ENCODE measurements at regions not wholly inside any gene's neighbourhood (a gene's known extent, or its start where the extent isn't known, plus 50 kb on each side); places are given as distances from the start of the nearest gene placed in this dataset.

DNA sequence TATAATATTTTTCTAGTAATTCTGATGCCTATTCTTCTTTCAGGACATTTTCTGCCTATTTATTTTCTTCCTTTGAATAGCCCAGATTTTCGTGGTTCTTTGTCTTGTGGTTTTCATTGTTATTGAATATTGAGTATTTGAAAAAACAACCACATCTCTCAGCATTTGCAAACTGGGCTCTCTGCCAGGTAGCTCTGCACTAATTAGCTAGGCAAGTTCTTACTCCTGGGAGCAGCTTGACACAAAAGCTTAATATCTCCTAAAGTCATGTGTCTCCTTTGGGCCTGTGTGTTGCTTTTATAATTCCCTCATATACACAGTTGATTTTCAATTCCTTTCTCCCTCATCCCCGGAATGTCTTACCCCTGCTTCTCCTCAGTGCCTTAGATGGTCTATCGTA lies 413.5 kb upstream of the GRIA3 start:
- DNase-seq (ENCODE audit: low read depth in 3 of 3): no peak

GRCh38 chrX:122771933-122772332 lies 412.1 kb upstream of the GRIA3 start:
- DNase-seq (ENCODE audit: low read depth in 3 of 3): no peak

DNA sequence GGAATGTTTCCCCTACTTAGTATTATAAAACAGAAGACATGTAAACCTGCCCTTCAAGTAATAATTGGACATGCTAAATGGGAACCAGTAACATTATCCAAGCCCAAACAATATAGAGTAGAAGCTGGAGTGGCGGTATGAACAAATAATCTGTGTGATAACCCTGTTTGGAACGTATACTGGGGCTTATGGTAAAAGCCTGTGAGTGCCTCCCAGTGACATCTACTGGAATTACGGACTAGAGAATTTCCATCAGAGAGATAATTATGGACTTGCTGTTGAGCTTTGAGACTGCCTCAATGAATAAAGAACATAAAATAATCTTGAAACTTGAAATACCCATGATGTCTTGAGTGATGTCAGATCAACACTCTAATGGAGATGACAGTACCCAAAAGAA lies 406.3 kb upstream of the GRIA3 start:
- no peak for DNase-seq (ENCODE audit: low read depth in 3 of 3)

DNA sequence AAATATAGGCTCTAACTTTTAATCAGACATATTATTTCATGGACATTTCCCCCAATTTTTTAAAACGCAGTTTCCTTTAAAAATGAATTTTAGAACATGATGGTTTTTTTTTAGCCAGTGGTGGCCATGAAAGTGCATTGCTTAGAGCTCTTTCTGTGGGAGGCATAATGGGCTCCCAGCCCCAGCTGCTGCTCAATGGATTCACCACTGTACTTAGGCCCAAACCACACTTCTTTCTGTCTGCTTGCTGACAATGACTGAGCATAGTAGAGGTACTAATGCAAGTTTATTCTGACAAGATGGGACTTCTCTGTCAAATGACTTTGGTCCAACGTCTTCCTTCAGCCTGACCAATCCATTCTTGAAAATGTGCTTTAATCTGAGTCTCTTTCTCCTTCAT lies 400.2 kb upstream of the GRIA3 start:
- no peak for DNase-seq (ENCODE audit: low read depth in 3 of 3)

- no peak for DNase-seq (ENCODE audit: low read depth in 3 of 3)
These were observed 396.8 kb upstream of the GRIA3 start for GRCh38 chrX:122787231-122787630.

GRCh38 chrX:122788216-122788615 lies 395.9 kb upstream of the GRIA3 start:
- DNase-seq (ENCODE audit: low read depth in 3 of 3): no peak

DNA sequence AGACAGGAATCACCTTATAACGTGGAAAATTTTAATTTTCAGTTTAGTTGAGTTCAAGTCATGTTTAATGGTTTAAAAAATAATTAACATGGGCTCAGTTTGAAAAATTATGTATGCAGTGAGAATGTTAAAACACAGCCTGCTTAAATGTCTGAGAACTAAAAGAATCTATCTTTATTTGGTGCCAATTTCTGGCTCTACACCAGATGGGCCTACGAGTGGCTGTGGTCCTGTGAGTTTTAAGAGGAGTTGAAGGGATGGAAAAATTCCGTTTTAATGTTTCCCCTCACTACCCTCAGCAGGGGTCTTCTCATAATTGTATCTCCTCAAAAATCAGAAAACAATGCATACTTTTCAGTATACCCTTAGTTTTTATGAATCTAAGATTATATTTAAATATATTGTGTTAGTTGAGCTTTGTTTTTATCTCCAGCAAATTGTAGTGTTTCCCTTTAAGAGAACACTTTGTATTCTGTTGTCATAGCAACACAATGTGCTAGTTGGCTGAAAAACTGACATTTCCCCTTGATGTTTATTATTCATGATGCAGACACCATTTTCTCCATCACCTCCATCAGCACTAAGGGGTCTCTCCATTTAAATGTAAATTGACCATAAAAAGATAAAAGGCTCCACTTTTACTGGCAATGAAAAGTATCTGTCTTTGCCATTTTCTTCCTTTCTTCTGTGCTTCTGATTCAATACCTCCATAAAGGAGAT lies 393.5 kb upstream of the GRIA3 start:
- DNase-seq (ENCODE audit: low read depth in 3 of 3): no peak

- DNase-seq (ENCODE audit: low read depth in 3 of 3): no peak
These were observed 370.2 kb upstream of the GRIA3 start for GRCh38 chrX:122813876-122814275.

GRCh38 chrX:122816288-122816687 lies 367.8 kb upstream of the GRIA3 start:
- DNase-seq (ENCODE audit: low read depth in 3 of 3): no peak

GRCh38 chrX:122817321-122817955 lies 366.6 kb upstream of the GRIA3 start:
- no peak for DNase-seq (ENCODE audit: low read depth in 3 of 3)

- DNase-seq (ENCODE audit: low read depth in 3 of 3): no peak
These were observed 366.0 kb upstream of the GRIA3 start for GRCh38 chrX:122818068-122818467.

DNA sequence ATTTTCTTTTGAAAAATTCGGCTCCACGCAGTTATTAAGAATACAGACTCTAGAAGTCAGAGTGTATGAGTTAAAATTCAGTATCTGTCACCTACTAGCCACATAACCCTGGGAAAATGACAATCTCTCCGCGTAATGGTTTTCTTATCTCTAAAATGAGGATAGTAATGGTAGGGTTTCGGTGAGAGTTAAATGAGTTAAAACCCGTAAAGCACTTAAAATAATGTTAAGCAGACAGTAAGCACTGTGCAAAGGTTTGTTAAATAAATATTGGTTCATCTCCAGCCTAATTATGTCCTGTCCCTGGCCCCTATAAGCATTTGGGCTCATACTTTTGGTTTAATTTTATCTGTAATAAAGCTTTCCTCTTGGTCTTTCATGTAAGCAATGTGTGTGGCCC lies 350.8 kb upstream of the GRIA3 start:
- no peak for DNase-seq (ENCODE audit: low read depth in 3 of 3)

DNA sequence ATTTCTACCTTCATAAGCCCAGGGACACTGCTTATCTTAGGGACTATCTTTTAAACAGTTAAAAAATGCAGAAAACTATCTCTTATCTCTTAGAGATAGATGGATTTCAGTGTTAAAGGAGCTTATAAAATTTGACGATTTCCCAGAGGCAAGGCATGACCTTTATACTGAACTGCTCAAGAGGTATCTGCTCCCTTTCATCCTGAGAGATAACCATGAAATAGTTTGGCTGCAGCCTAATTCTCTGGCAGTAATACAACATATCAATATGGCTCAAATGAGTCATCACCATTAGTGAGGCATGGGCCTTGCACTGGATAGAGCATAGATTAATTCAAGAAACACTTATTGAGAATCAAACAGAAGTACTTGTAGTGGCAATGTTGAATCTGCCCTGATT lies 348.2 kb upstream of the GRIA3 start:
- no peak for DNase-seq (ENCODE audit: low read depth in 3 of 3)

DNA sequence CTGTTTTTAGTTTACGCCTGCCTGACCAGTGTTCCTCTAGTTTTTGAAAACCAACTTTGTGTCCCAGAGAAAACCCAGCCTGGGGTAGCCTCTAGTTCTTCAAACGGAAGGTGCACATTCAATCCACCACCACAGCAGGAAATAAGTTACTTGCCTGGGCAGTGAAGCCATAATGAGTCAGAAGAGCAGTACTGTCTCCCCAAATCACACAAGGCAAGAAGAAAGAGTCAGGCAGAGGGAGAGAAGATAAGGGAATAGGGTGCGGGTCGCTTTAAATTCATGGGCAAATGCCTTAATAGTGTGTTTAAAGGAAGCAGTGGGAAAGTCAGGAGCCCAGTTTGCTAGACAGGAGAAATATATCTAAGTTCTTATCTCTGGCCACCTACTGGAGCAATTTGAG lies 333.8 kb upstream of the GRIA3 start:
- DNase-seq (ENCODE audit: low read depth in 3 of 3): no peak

DNA sequence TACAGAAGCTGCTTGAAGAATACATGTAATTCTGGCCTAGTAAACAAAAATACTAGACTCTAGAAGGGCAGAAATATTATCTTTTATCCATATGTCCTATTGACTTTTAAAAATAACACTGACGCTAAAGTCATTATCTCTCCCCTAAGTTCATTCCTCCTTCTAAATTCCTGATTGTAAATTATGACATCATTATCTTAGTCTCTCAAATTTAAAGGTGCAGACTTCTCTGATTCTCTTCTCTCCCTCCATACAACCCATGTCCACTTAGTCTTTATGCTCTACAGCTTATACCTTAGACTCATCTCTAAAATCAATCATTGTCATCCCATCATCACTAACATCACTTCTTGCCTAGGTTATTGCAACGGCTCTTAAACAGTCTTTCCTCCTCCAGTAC lies 327.9 kb upstream of the GRIA3 start:
- DNase-seq (ENCODE audit: low read depth in 3 of 3): no peak

DNA sequence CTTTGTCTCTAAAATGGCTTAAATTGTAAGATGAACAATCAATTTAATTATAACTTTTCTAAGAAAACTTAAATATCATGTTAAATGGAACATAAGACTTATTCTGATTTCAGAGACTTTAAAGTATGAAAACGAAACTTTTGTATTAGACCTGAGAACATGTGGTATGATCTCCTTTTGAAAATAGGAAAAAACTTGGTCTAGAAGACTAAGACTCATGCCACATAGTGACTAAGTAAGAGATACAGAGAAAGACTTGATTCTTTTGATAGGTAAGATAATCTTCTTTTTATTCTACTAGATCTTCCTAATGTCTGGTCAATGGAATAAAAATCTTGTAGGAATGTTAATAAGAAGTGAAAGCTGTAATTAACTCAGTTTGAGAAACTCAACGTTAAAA lies 326.3 kb upstream of the GRIA3 start:
- DNase-seq (ENCODE audit: low read depth in 3 of 3): no peak

GRCh38 chrX:122863067-122863466 lies 321.0 kb upstream of the GRIA3 start:
- DNase-seq (ENCODE audit: low read depth in 3 of 3): no peak

DNA sequence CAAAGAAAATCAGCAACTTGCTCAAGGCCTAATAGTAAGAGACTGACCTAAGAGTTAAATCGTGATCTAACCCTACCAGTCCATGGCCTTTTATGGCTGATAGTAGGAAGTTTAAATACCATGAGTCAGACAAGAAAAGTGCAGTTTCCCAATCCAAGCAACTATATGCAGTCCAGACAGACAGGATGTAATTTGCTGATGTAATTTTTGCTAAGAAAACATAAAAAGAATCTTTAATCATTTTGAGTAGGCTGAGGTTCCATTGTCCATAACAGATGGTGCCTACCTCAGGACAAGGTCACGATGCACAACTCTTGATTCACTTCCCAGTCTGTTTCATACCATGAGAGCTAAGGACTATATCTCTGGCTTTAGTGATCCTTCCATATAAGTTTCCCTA lies 317.5 kb upstream of the GRIA3 start:
- DNase-seq (ENCODE audit: low read depth in 3 of 3): no peak

DNA sequence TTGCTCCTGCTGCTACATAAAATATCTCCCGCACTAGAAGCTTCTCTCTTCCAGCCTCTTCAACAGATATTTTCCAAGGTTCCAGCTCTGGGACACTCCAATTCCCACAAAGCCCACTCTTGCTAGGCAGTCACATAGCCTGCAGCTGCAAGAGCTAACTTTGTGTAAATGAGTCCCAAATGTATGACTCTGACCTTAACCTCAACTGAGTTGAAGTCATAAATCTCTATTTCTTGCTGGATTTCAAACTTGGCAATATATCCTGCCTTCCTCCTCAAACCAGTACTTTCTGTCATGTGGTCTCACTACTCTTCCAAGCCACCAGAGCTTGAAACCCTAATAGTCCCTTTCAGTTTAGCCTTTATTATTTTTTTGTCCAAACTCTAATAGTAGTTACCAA lies 315.4 kb upstream of the GRIA3 start:
- no peak for DNase-seq (ENCODE audit: low read depth in 3 of 3)

- no peak for DNase-seq (ENCODE audit: low read depth in 3 of 3)
These were observed 314.9 kb upstream of the GRIA3 start for GRCh38 chrX:122869171-122869570.

DNA sequence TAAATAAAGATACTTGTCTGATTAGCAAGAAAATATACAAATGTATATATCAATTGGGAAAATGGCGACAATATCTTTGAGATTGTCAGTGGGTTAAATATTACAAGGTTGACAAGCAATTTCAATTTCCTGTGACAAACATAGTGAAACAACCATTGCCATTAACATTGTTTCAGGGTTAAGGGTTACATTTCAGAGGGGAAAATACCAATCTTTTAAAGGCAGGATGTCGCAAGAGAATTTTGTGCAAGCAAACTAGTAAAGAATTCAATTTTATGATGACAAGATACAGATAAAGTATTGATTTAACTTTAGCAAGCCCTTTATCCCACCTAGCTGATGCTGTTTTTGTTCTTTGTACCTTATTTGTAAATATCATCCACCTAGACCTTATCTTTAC lies 305.8 kb upstream of the GRIA3 start:
- DNase-seq (ENCODE audit: low read depth in 3 of 3): no peak

DNA sequence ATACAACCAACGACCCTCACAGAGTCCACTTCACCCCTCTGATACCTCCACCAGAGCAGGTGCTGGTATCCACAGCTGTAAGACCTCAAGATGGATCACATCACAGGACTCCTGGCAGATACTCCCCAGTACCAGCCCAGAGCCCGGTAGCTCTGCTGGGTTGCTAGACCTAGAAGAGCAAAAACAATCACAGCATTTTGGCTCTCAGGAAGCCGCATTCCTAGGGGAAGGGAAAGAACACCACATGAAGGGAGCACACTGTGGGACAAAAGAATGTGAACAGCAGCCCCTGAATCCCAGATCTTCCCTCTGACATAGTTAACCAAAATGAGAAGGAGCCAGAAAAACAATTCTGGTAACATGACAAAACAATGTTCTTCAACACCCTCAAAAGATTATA lies 303.1 kb upstream of the GRIA3 start:
- no peak for DNase-seq (ENCODE audit: low read depth in 3 of 3)

DNA sequence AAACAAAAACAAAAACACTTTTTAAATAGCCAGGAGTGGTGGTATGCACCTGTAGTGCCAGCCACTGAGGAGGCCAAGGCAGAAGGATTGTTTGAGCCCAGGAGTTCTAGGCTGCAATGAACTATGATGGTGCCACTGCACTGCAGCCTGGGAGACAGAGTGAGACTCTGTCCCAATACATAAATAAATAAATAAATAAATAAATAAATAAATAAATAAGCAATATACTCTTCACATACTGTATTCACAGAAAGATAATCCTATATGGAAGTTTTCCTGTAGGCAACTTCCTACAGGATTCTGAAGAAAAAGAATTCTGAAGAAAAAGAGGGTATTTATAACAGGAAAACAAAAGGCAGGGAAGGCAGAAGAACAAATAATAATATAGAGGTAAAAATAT lies 293.3 kb upstream of the GRIA3 start:
- no peak for DNase-seq (ENCODE audit: low read depth in 3 of 3)

DNA sequence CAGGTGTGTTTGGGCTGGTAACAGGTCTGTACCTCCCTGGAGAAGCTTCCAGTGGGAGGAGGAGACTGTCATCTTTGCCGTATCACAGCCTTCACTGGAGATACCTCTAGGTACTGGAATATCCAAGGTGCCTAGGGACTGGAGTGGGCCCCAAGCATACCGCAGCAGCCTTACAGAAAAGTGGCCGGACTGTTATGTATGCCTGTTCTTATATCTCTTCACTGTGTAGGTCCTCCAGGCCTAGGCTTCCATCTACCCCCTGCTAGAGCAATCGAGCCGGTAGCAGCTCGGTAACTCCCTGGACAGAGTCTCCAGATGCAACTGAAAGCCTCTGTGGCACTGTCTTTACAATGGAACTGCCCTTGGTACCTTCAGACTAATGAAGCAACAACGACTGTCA lies 277.4 kb upstream of the GRIA3 start:
- DNase-seq (ENCODE audit: low read depth in 3 of 3): no peak
